SK-N-SH (cell line): ENCODE measurements at regions not wholly inside any gene's neighbourhood (a gene's known extent, or its start where the extent isn't known, plus 50 kb on each side); places are given as distances from the start of the nearest gene placed in this dataset.
"Not testable (repeated sequence)": the region's sequence is repeated elsewhere in the genome, so short reads cannot be mapped to it uniquely, and the experiment has no call there.

ENCODE experiments used
- JUND ChIP-seq: IDR thresholded peaks from 2 replicates; pipeline ENCODE4 v1.4.0; 2012
- MAX ChIP-seq: IDR thresholded peaks from 2 replicates; pipeline ENCODE4 v1.4.0; 2012; ENCODE audit warnings: low read depth
- MEF2A ChIP-seq: IDR thresholded peaks from 2 replicates; pipeline ENCODE4 v1.4.0; 2012; ENCODE audit warnings: low read depth, borderline replicate concordance
- MXI1 ChIP-seq: IDR thresholded peaks from 2 replicates; pipeline ENCODE4 v1.6.1; 2012; ENCODE audit warnings: mild to moderate bottlenecking, low read depth, low read length, improper control_type of control experiment
- NRF1 ChIP-seq: IDR thresholded peaks from 2 replicates; pipeline ENCODE4 v1.6.1; 2012; ENCODE audit warnings: low read depth, mild to moderate bottlenecking, low read length
- POLR2AphosphoS5 ChIP-seq: IDR thresholded peaks from 2 replicates; pipeline ENCODE4 v1.6.1; 2012; ENCODE audit warnings: low read depth, low read length
- RCOR1 ChIP-seq: fragments of 150-350 bp; IDR thresholded peaks from 2 replicates; pipeline ENCODE4 v1.6.1; 2017; ENCODE audit warnings: antibody characterized with exemption, low read length
- REST ChIP-seq: IDR thresholded peaks from 2 replicates; pipeline ENCODE4 v1.6.1; 2012; ENCODE audit warnings: mild to moderate bottlenecking, low read depth, low read length, moderate library complexity
- TCF12 ChIP-seq: IDR thresholded peaks from 2 replicates; pipeline ENCODE4 v1.4.0; 2012
- YY1 ChIP-seq: IDR thresholded peaks from 2 replicates; pipeline ENCODE4 v1.4.0; 2012; ENCODE audit warnings: low read depth, mild to moderate bottlenecking
- TF ChIP-seq, protein P1 (sequence below): fragments of 200-600 bp; sonication (generic); IDR thresholded peaks from 2 replicates; pipeline ENCODE4 v1.6.1; 2017; ENCODE audit warnings: antibody characterized with exemption, mild to moderate bottlenecking, moderate library complexity
- TF ChIP-seq, protein P2 (sequence below): fragments of 150-350 bp; IDR thresholded peaks from 2 replicates; pipeline ENCODE4 v1.6.1; 2017; ENCODE audit warnings: antibody characterized with exemption, low read length, low read depth, borderline replicate concordance

GRCh38 chr1:218008296-218008695, 276.8 kb upstream of the RRP15 start:
- TF ChIP-seq, protein P1, sequence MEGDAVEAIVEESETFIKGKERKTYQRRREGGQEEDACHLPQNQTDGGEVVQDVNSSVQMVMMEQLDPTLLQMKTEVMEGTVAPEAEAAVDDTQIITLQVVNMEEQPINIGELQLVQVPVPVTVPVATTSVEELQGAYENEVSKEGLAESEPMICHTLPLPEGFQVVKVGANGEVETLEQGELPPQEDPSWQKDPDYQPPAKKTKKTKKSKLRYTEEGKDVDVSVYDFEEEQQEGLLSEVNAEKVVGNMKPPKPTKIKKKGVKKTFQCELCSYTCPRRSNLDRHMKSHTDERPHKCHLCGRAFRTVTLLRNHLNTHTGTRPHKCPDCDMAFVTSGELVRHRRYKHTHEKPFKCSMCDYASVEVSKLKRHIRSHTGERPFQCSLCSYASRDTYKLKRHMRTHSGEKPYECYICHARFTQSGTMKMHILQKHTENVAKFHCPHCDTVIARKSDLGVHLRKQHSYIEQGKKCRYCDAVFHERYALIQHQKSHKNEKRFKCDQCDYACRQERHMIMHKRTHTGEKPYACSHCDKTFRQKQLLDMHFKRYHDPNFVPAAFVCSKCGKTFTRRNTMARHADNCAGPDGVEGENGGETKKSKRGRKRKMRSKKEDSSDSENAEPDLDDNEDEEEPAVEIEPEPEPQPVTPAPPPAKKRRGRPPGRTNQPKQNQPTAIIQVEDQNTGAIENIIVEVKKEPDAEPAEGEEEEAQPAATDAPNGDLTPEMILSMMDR, result not testable (repeated sequence)
- TF ChIP-seq POLR2AphosphoS5, MEF2A, MXI1, NRF1, TCF12, RCOR1, REST, YY1, JUND, MAX: not testable (repeated sequence)
- TF ChIP-seq, protein P2, sequence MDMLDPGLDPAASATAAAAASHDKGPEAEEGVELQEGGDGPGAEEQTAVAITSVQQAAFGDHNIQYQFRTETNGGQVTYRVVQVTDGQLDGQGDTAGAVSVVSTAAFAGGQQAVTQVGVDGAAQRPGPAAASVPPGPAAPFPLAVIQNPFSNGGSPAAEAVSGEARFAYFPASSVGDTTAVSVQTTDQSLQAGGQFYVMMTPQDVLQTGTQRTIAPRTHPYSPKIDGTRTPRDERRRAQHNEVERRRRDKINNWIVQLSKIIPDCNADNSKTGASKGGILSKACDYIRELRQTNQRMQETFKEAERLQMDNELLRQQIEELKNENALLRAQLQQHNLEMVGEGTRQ, result not testable (repeated sequence)
